ENCODE measurements at regions not wholly inside any gene's neighbourhood (a gene's known extent, or its start where the extent isn't known, plus 50 kb on each side); places are given as distances from the start of the nearest gene placed in this dataset.

DNA sequence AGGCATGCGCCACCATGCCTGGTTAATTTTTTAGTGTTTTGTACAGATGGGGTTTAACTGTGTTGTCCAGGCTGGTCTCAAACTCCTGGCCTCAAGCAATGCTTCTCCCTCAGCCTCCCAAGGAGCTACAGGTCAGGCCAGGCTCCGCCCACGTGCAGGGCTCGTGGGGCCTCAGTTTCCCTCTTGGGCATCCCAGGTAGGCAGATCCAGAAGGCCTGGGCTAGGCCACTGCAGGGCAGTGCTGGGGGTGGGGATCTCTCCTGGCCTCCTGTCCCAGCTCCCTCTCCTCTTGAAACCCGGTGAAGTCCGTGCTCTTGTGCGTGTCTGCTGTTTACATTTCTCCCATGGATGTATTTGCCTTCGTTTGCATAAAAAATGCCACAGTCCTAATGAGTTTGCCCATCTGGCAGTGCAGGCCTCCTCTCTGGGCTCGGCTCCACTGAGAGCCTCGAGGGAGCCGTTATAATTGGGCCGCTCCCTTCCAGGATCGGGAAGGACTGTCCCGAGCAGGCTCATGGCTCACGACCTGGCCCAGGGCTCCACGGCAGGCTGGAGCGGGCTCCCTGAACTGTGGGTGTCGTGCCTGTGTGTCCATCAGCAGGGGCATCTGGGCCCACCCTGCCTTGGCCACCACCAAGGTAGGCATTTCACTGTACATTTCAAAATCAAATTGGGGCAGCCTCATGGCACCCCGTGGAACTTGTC, 52.6 kb upstream of the RUFY1 start:
- intact Hi-C loops (cut with DNase I), result loop anchor here in 1 of 2 donors (10.0 kb wide), 1 partner anchor 763 kb away; the partner anchor contains the start of gene ZNF354A
- DNase-seq (no peak), ATAC-seq (peak in 1 of 2 donors; percentile 50)

DNA sequence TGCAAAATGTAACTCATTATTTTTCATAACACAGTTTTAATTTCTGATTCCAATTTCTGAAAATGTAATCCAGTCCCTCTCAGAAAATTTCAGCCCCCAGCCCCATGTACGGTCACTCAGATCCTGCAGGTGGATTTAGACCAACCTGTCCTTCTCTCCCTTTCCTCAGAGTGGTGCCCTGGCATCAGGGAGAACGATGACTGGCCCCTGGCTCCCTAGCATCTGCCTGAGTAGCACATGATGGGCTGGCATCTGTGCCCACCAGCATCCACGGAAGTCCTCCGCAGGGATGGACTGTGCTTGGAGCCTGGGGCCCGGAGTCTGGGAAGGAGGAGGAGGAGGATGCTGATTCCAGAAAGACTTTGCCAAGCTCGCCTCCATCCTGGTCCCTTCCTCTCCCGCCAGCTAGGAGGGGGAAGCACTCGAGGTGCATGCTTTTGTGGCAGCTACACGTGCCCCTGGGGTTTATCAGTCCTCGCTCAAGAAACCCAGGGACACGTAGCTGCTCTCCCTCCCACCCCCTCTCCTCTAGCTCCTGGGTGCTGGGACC, 54.4 kb upstream of the RUFY1 start:
- ATAC-seq, result no peak
- intact Hi-C loops (cut with DNase I), result loop anchor here (2.0 to 10.0 kb wide), 2 partner anchors 329 to 761 kb away; partner anchors contain the start of gene ZNF354A (in 1 of the 2)
- DNase-seq, result no peak

DNA sequence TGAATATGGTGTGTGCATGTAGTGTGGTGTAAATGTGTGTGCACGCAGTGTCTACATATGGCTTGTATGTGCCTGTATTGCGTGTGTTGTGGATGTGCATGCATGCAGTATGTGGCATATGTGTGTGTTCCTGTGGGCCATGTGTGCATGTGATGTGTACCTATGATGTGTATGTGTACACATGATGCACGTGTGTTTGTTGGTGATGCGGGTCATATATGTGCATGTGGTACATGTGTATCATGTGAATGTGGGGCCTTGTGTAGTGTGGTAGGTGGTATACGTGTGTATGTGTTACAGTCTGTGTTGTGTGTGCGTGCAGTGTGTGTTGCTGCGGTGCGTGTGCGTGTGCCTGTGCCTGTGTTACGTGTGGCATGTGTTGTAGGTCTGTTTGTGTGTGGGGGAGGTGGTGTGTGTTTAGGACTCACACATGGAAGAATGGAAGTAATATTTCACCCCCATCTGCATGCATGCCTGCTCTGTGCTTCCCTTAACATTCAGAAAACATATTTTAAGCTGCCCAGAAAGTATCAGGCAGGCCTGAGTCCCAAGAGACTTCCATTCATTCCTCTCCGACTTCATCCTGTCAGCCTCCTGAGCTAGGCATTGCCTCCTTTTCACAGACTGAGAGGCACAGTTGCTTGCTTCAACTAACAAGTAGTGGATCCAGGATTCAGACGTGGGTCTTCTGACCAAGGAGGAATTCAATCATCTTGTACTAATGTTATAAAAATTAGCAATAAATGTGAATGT, 55.4 kb upstream of the RUFY1 start:
- intact Hi-C loops (cut with DNase I), result loop anchor here (1.0 to 10.0 kb wide), 3 partner anchors 328 to 760 kb away; partner anchors contain the start of gene ZNF354A (in 1 of the 2)
- ATAC-seq (no peak), DNase-seq (no peak)

DNA sequence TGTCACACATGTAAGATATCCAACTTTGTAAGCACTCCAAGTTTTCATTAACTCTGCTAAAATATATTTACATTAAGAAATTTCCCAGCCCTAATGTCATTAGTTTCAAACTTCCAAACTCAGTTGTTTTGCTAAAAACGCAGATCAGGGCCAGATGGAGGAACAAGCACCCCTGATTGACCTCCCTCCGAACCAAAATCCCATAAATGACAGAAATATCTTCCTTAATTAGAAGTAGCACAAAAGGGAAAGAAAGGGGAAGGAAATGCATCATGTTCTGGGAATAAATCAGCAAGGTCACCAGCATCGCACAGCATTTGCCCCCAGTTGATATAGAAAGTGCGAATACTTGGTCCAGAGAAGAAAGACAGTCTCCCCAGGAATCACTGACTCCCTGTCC, 61.4 kb upstream of the RUFY1 start:
- ATAC-seq (no peak), DNase-seq (peak; percentile 2)
- intact Hi-C loops (cut with DNase I), result no loop called here

DNA sequence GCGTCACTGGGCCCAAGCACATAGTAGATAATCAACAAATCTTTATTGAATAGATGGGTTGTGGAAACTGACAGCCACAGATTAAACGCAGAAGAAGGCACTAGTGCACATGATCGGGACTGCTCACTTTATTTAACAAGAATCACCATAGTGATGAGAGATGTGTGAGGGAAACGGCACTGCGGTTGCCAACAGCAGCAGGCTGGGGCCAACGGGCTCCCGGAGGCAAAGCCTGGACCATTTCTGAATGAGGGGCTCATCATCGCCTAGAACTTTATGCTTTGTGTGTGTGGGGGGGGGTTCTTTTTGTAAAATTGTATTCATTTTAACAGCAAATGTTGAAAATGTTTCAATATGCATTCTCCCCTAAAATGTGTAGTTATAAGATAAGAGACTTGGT, 61.9 kb upstream of the RUFY1 start:
- DNase-seq (peak; percentile 20), ATAC-seq (peak in 1 of 2 donors; percentile 23)
- intact Hi-C loops (cut with DNase I), result no loop called here

DNA sequence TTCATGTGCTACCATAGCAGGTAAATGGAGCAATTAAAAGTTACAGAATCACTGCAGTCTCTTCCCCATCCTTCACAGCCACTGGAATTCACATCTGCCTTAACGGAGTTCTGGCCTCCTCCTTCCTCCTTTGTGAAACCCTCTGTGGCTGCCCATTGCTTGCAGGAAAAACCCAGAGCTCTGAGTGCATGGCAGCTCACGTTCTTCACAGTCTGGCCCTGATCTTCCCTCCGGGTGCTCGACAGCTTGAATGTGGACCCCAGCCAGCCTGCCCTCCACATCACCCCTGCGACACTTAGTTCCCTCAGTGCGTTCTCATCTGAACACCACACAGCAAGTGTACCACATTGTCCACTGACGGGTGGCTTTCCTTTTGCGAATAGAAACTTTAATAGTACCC, 63.2 kb upstream of the RUFY1 start:
- no peak for DNase-seq
- ATAC-seq, result no peak
- intact Hi-C loops (cut with DNase I), result no loop called here

DNA sequence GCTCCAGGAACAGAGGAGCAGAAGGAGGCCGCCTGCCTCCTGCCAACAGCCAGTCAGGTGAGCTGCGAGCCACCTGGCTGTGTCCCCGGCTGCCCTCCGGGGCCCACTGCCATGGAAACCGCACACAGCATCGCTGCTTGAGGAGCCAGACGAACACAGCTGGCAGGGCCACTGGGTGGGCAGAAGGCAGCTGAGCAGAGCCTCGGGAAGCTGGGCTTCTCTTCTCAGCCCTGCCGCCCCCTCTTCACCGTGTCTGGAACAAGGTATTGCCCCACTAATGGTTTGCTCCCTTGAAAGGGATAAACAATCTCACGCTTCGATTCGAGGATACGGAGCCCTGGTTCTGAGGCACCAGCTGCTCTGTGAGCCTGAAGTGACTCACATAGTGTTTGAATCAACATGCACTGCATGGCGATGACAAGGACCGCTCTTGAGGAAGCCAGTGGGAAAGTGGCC, 63.7 kb upstream of the RUFY1 start:
- DNase-seq, result peak; percentile 14
- ATAC-seq, result peak in 1 of 2 donors; percentile 58
- intact Hi-C loops (cut with DNase I), result no loop called here

DNA sequence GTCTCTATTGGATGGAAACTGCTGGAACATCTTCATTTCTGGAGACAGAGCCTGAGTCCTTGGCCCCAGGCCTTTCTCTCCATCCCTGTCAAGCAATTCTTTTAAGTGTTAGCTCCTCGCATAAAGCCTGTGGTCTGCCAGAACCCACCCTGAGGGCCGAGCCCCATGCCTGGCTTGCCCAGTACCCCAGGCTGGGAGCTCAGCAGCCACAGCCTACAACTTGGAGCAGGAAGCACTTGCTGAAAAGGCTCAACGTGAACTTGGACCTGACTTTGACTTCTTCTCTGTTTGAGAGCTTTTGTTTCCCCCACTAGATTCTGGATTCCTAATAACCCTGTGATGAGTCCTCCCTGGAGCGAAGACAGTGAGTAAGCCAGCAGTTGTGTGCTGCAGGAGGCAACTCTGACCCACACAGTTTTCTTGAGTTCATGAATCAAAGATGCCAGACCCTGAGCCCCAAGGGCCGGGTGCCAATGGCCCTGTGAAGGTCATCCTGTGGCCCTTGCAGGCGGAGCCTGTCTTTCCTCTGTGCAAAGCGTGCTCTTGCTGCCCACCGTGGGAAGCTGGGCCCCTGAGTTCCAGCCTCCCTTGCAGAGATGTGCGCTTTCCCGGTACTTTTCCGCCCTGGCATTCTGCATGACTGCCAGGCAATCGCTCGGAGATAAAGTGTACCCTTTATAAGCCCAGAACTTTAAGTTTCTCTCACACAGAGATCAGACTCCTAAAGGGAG, 64.3 kb upstream of the RUFY1 start:
- ATAC-seq, result peak in 1 of 2 donors; percentile 32
- intact Hi-C loops (cut with DNase I), result no loop called here
- DNase-seq, result no peak

DNA sequence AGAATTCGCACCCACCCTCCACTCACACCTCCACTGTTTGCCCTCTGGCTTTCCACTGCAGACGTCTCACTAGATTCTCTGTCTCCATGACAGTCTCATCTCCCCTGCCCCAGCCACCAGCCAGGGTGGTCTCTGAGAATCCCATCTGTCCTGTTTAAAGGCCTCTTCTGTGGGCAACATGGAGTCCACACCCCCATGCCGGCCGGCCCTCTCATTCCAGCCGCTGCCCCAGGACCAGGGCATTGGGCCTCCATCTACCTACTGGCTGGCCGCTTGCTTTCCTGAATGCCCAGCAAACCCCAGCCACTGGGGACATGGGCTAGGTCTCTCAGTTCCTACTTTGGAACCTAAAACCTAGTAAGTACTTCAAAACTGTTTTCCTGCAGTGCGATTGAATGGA, 65.6 kb upstream of the RUFY1 start:
- no peak for DNase-seq
- intact Hi-C loops (cut with DNase I), result no loop called here
- no peak for ATAC-seq

DNA sequence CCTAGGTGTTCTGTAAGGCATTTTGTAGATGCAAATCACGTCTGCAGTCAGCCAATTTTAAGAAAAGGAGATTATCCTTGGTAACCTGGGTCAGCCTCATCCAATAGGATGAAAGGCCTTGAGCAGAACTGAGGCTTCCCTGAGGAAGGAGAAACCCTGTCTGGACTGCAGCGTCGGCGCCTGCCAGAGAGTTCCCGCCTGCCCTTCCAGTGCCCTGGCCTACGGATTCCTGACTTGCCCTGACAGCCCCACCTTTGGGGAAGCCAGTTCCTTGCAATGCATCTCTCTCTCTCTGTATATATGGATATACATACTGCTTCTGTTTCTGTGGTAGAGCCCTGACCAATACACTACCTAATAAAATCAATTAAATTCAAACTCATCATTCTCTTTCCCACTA, 66.2 kb upstream of the RUFY1 start:
- no peak for ATAC-seq
- intact Hi-C loops (cut with DNase I), result no loop called here
- DNase-seq, result peak; percentile 3

DNA sequence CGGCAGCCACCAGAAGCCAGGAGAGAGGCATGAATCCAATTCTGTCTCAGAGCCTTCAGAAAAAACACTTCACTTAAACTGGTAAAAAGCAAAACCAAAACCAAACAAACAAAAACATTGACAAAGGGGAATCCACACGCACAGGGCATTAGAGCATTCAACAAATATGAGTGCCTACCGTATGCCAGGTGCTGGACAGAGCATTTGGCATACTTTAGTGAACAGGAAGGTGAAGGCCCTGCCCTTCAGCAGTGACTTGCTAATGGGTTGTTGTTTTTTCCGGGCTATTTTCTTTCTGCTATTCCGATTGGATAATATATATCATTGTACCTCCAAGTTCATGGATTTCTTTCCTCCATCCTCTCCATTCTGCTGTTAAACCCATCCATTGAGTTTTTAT, 71.7 kb upstream of the RUFY1 start:
- DNase-seq (no peak), ATAC-seq (no peak)
- intact Hi-C loops (cut with DNase I), result no loop called here

DNA sequence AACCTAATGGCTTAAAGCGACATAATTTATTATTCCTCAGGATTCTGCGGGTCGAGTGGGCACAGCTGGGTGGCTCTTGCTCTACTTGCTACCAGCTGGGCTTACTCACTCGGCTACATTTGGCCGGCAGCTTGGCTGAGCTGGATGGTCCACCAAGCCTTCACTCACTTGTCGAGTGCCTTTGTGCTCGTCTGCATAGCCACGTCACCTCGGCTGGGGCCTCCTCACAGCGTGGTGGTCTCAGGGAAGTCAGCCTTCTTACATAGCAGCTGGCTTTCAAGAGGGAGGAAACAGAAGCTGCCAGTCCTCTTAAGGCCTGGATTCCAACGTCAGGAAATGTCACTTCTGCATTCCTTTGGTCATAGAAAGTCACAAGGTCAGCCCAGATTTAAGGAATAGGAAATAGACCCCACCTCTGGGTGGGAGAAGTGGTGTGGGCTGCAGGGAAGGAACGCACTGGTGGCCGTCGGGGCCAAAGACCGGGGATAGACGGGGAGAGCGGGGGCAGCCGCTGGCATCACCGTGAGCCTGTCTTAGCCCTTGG, 75.1 kb upstream of the RUFY1 start:
- DNase-seq (peak; percentile 17), ATAC-seq (peak in 1 of 2 donors; percentile 19)
- intact Hi-C loops (cut with DNase I), result no loop called here

DNA sequence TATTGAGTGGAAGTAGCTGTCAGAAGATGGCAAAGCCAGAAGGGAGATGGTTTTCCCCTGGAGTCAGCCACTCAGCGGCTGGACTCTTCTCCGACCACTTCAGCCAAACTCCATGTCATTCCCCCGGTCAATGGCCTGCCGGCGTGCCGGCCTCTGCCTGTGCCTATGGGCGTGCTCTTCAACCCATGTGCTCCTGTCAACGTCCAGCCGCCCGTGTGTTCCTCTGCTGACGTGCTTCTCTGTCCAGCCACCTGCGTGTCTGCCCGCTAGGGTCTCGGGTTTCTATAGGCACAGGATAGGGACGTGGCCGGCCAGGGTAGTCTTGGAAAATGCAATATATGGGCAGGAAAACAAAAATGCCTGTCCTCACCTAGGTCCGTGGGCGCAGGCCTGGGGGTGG, 77.7 kb upstream of the RUFY1 start:
- no peak for DNase-seq
- intact Hi-C loops (cut with DNase I), result no loop called here

DNA sequence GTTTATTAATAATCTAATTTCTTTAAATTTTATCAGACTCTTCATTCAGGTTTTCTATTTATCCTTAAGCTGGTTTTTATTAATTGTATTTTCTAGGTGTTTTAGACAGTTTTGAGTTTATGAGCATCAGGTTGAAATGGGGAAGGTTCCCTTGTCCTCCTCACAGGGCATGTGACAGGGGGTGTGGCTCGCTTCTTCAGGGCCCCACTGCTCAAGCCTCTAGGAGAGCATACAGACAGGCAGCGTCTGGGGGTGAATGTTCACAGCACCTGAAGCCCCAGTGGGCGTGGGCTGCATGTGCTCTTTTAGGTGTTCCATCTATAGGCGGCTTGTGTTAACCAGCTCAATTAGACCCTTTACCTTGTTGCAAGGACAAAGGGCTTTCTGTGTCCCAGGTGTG, 78.2 kb upstream of the RUFY1 start:
- ATAC-seq (no peak), DNase-seq (no peak)
- intact Hi-C loops (cut with DNase I), result no loop called here

More for the DNA sequence above, 77.7 kb upstream of the RUFY1 start:
- ATAC-seq, result no peak

DNA sequence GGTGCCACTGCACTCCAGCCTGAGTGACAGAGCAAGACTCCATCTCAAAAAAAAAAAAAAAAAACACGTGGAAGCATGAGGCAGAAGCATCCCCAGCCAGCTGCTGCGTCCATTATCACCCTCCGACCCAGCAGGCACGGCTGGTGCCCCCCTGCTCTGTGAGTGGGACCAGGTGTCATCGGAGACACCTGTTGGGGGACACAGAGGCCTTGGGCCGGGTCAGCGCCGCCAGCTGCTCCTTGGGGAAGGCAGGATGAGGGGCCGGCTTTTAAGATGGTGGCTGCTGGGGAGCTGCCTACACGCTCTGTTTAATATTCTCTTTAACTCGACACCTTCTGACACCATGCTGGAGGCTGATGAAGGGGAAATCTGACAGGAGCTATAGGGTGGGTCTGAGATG, 80.2 kb upstream of the RUFY1 start:
- intact Hi-C loops (cut with DNase I), result no loop called here
- ATAC-seq, result no peak
- DNase-seq, result no peak

DNA sequence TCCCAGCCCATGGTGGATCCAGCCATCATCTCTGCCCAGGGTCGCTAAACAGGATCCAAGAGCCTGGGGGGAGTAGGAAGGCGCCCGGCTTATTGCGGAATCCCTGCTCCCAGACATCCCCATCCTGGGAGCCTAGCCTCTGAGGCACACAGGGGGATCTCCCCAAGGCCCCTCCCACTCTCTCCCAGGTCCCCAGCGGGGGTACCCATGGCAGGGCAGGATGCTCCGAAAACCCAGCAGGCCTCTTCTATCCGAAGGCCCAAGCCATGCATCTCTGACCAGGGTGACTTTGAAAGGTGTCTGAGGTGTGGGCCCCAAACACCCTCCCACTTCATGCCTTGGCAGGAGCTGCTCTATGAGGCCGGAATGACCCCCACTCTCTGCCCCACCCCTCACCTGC, 81.7 kb upstream of the RUFY1 start:
- intact Hi-C loops (cut with DNase I), result no loop called here
- no peak for ATAC-seq
- no peak for DNase-seq

DNA sequence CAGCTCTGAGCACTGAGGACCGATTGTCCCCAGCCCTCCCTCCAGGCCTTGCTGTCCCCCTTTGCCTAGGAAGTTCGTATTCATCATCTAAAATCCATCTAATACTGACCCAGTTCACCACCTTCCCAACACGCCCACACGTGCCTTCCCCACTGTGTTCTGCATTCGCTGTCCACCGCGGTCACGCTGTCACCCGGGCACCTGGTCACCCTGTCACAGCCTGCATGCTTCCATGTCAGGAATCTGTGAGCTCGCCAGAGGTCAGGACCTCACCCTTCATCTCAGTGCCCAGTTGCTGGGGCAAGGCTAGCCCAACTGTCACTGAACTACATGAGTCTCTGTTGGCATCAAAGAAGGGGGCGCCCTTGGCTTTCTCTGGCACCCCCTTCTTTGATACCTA, 82.9 kb upstream of the RUFY1 start:
- intact Hi-C loops (cut with DNase I), result no loop called here
- no peak for ATAC-seq
- peak; percentile 2 for DNase-seq

DNA sequence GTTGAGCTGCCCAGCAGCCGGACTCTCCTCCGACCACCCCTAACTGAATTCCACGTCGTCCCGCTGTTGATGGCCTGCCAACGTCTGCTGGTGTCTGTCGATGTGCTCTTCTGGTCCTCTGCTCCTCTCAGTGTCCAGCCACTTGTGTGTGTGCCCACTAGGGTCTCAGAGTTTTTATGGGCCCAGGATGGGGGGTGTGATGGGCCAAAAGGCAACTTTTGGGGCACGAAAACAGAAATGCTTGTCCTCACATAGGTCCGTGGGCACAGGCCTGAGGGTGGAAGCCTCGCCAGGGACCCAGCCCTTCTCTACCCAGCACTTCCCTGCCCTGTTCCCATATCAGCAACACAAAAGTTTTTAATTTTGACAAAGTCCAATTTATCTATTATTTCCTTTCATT, 85.7 kb upstream of the RUFY1 start:
- no peak for DNase-seq
- intact Hi-C loops (cut with DNase I), result no loop called here
- ATAC-seq, result no peak

DNA sequence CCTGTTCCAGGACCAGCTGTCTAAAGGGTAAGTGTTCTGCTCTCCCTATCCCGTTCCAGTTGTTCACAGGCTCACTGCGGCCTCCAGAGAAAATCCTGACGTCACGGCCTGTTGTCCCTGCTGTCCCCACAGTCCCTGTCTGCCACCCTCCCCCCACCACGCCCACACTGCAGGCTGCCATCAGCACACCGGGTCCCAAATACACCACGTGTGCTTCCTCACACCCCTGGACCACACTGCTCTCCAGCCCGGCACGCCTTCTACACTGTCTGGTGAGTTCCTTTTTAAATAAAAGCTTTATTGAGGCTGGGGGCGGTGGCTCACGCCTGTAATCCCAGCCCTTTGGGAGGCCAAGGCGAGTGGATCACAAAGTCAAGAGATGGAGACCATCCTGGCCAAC, 88.3 kb upstream of the RUFY1 start:
- intact Hi-C loops (cut with DNase I), result no loop called here
- DNase-seq, result no peak
- ATAC-seq, result no peak
